PC-9 (cell line): ENCODE measurements at regions not wholly inside any gene's neighbourhood (a gene's known extent, or its start where the extent isn't known, plus 50 kb on each side); places are given as distances from the start of the nearest gene placed in this dataset.

Experiments used
- BruUV-seq: library from RNA; stranded (reverse); fragments of 400-500 nt; replicated peaks from 2 replicates; lab custom pipeline; 2021; lab: Mats Ljungman, UMichigan
- CTCF ChIA-PET: fragments of 300-600 bp; sonication (Branson Sonifier 250); formaldehyde crosslinking; loops from one replicate; lab custom pipeline; 2022; ENCODE audit warnings: antibody characterized with exemption; lab: Charles Lee
- POLR2A ChIA-PET: fragments of 300-600 bp; sonication (Branson Sonifier 250); formaldehyde crosslinking; loops from one replicate; lab custom pipeline; 2022; ENCODE audit warnings: antibody characterized with exemption; ENCODE audit not compliant: unreplicated experiment; lab: Charles Lee
- DNase-seq, 2 experiments: peaks; one replicate each; pipeline versions ENCODE4 v3.0.0 to v3.0.0-alpha.2; 2015 to 2022; ENCODE audit warnings: mixed read lengths in 1 of 2
- H2AFZ ChIP-seq: fragments of 200-600 bp; sonication (generic); 2 replicates; pipeline ENCODE4 v1.8.1; 2017; ENCODE audit warnings: antibody characterized with exemption
- H3F3A ChIP-seq: fragments of 200-600 bp; sonication (generic); 2 replicates; pipeline ENCODE4 v1.8.1; 2017; ENCODE audit warnings: antibody characterized with exemption, mild to moderate bottlenecking, low read depth; ENCODE audit not compliant: insufficient read depth
- H3K27ac ChIP-seq: fragments of 200-600 bp; sonication (generic); 2 replicates; pipeline ENCODE4 v1.6.1; 2016; ENCODE audit warnings: mixed run types
- H3K27me3 ChIP-seq: fragments of 200-600 bp; sonication (generic); 2 replicates; pipeline ENCODE4 v1.6.1; 2016; ENCODE audit warnings: low read depth, mixed run types; ENCODE audit not compliant: insufficient read depth
- H3K36me3 ChIP-seq: fragments of 200-600 bp; sonication (generic); 2 replicates; pipeline ENCODE4 v1.6.1; 2016; ENCODE audit warnings: low read depth, mixed run types
- H3K4me1 ChIP-seq: fragments of 200-600 bp; sonication (generic); replicated peaks from 2 replicates; pipeline ENCODE4 v1.6.1; 2016; ENCODE audit warnings: mixed run types; ENCODE audit not compliant: insufficient read depth
- H3K4me2 ChIP-seq: fragments of 200-600 bp; sonication (generic); 2 replicates; pipeline ENCODE4 v1.6.1; 2017; ENCODE audit warnings: mixed run types
- H3K4me3 ChIP-seq: fragments of 200-600 bp; sonication (generic); 2 replicates; pipeline ENCODE4 v1.6.1; 2016; ENCODE audit warnings: mixed run types
- H3K79me2 ChIP-seq: fragments of 200-600 bp; sonication (generic); 2 replicates; pipeline ENCODE4 v1.6.1; 2017; ENCODE audit warnings: low read depth, mixed run types
- H3K9me2 ChIP-seq: fragments of 200-600 bp; sonication (generic); 2 replicates; pipeline ENCODE4 v1.8.1; 2017; ENCODE audit warnings: mild to moderate bottlenecking; ENCODE audit not compliant: insufficient read depth
- H3K9me3 ChIP-seq: fragments of 200-600 bp; sonication (generic); 2 replicates; pipeline ENCODE4 v1.8.1; 2016; ENCODE audit warnings: low read depth; ENCODE audit not compliant: insufficient read depth
- H4K20me1 ChIP-seq: fragments of 200-600 bp; sonication (generic); 2 replicates; pipeline ENCODE4 v1.8.1; 2017; ENCODE audit not compliant: insufficient read depth
- CTCF ChIP-seq: fragments of 200-600 bp; sonication (generic); conservative IDR thresholded peaks from 2 replicates; pipeline ENCODE4 v1.6.1; 2017; ENCODE audit warnings: mixed run types, antibody characterized with exemption, mild to moderate bottlenecking, moderate library complexity
- EZH2 ChIP-seq: fragments of 200-600 bp; sonication (generic); IDR thresholded peaks from 2 replicates; pipeline ENCODE4 v1.8.0; 2017; ENCODE audit warnings: antibody characterized with exemption, low read depth
- intact Hi-C: fragments of 100-400 bp; cut with micrococcal nuclease; formaldehyde crosslinking; loops from one replicate; pipeline ENCODE4 v1.10.0; 2022; ENCODE audit not compliant: unreplicated experiment

- Histone ChIP-seq H3K27me3 (no peaks in the 10 kb centered on the region), H3K9me2 (no peaks in the 10 kb centered on the region), H2AFZ (no peak overlapping the region), H3K4me3 (no peak overlapping the region), H3K4me2 (no peak overlapping the region), H3K79me2 (no peaks in the 10 kb centered on the region), H3K27ac (no peak overlapping the region), H4K20me1 (no peaks in the 10 kb centered on the region), H3K9me3 (no peaks in the 10 kb centered on the region), H3F3A (no peaks in the 10 kb centered on the region), H3K36me3 (no peaks in the 10 kb centered on the region), H3K4me1 (no peaks in the 10 kb centered on the region)
- no TSS peak for BruUV-seq
- TF ChIP-seq CTCF (no peak), EZH2 (no peak)
- DNase-seq: no peak
- intact Hi-C loops: no loop called here
- ChIA-PET POLR2A (no interaction called here), CTCF (no interaction called here)
Observed at GRCh38 chr11:26244207-26244606, 87.7 kb upstream of the ANO3 start.

GRCh38 chr11:26245046-26245445 lies 86.9 kb upstream of the ANO3 start:
- Histone ChIP-seq H3K9me2 (no peaks in the 10 kb centered on the region), H3K4me3 (no peak overlapping the region), H3K36me3 (no peaks in the 10 kb centered on the region), H3K4me1 (no peaks in the 10 kb centered on the region), H3F3A (no peaks in the 10 kb centered on the region), H3K4me2 (no peak overlapping the region), H4K20me1 (no peaks in the 10 kb centered on the region), H3K27ac (no peak overlapping the region), H3K9me3 (no peaks in the 10 kb centered on the region), H3K79me2 (no peaks in the 10 kb centered on the region), H3K27me3 (no peaks in the 10 kb centered on the region), H2AFZ (no peak overlapping the region)
- no TSS peak for BruUV-seq
- TF ChIP-seq CTCF: no peak
- no peak for TF ChIP-seq EZH2
- ChIA-PET CTCF (no interaction called here), POLR2A (no interaction called here)
- intact Hi-C loops: no loop called here
- no peak for DNase-seq

DNA sequence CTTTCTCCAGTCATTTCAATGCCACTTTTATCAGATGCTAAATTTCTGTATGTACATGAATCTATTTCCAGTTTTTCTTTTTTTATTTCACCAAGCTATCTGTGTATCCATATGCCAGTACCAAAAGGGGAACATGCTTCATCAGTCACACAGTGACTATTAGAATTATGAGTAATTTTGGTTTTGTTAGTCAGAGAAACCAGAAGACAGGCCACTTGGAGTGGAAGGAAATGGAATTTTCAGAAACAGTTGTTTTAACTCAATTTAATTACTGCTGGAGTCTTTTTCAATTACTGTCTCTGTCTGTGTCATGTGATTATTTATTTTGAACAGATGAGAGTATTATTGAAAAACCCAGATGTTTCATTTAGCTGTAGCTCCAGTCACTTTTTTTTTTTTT lies 84.6 kb upstream of the ANO3 start:
- ChIA-PET POLR2A (no interaction called here), CTCF (no interaction called here)
- no peaks in the 10 kb centered on the region for H3F3A ChIP-seq
- H3K36me3 ChIP-seq: no peaks in the 10 kb centered on the region
- intact Hi-C loops: no loop called here
- H3K27ac ChIP-seq: no peak overlapping the region
- no peak overlapping the region for H3K4me3 ChIP-seq
- no peaks in the 10 kb centered on the region for H3K9me2 ChIP-seq
- no peaks in the 10 kb centered on the region for H3K9me3 ChIP-seq
- BruUV-seq: no TSS peak
- no peak overlapping the region for H3K4me2 ChIP-seq
- no peaks in the 10 kb centered on the region for H3K4me1 ChIP-seq
- H4K20me1 ChIP-seq: no peaks in the 10 kb centered on the region
- 0 out of 2 replicates have a peak, but pooled peaks cover 2% of the 10 kb centered on the region for H3K27me3 ChIP-seq
- DNase-seq: no peak
- no peaks in the 10 kb centered on the region for H3K79me2 ChIP-seq
- no peak overlapping the region for H2AFZ ChIP-seq
- TF ChIP-seq CTCF (no peak), EZH2 (no peak)
